Tibial nerve (tissue), 4 donors: ENCODE measurements at regions not wholly inside any gene's neighbourhood (a gene's known extent, or its start where the extent isn't known, plus 50 kb on each side); places are given as distances from the start of the nearest gene placed in this dataset.

Experiments
- DNase-seq, 2 donors: peaks; one replicate each; pipeline ENCODE4 v3.0.0-alpha.2; 2019; ENCODE audit warnings: low spot score in 2 of 2
- H3K27ac ChIP-seq, 4 donors: fragments of 200-600 bp; sonication (generic) in 3 of 4; one replicate each; pipeline ENCODE4 v1.5.1; 2017 to 2019; ENCODE audit warnings: mild to moderate bottlenecking in 1 of 4
- H3K27me3 ChIP-seq, 2 donors: fragments of 200-600 bp; sonication (generic) in 1 of 2; one replicate each; pipeline versions ENCODE4 v1.5.1 to v1.6.0; 2017 to 2019
- H3K36me3 ChIP-seq, 3 donors: fragments of 200-600 bp; sonication (generic); one replicate each; pipeline ENCODE4 v1.5.1; 2018 to 2019
- H3K4me1 ChIP-seq, 4 donors: fragments of 200-600 bp; sonication (generic) in 3 of 4; one replicate each; pipeline ENCODE4 v1.5.1; 2017 to 2019
- H3K4me3 ChIP-seq, 4 donors: fragments of 200-600 bp; sonication (generic) in 3 of 4; one replicate each; pipeline ENCODE4 v1.5.1; 2017 to 2019; ENCODE audit warnings: mild to moderate bottlenecking in 1 of 4, moderate library complexity in 1 of 4
- H3K9me3 ChIP-seq, 4 donors: fragments of 200-600 bp; sonication (generic) in 3 of 4; one replicate each; pipeline ENCODE4 v1.5.1; 2017 to 2019
- EP300 ChIP-seq, 2 donors: sonication (generic); formaldehyde crosslinking; IDR thresholded peaks; one replicate each; pipeline ENCODE4 v1.6.1; 2017; ENCODE audit warnings: antibody characterized with exemption in 2 of 2, mild to moderate bottlenecking in 1 of 2
- POLR2A ChIP-seq, 2 donors: fragments of 450-650 bp; IDR thresholded peaks; one replicate each; pipeline ENCODE4 v1.6.1; 2017; ENCODE audit warnings: antibody characterized with exemption in 2 of 2, mild to moderate bottlenecking in 2 of 2, moderate library complexity in 2 of 2
- WGBS, 2 donors: methylation state at CpG; one replicate each; pipeline ENCODE4 v1.1.5; 2018; 5-methylcytosine and 5-hydroxymethylcytosine counted together
- TF ChIP-seq, protein P1 (sequence below), 5 experiments: fragments of 200-600 bp in 3 of 5; fragments of 450-650 bp in 2 of 5; sonication (generic) in 3 of 5; IDR thresholded peaks; one replicate each; pipeline ENCODE4 v1.5.1; 2016 to 2019; ENCODE audit warnings: antibody characterized with exemption in 5 of 5, mild to moderate bottlenecking in 3 of 5, moderate library complexity in 2 of 5

GRCh38 chr1:189538271-189538670 is 939.4 kb downstream of the BRINP3 start:
- TF ChIP-seq EP300 (IDR thresholded peaks at IDR 0.05) (no peak), POLR2A (IDR thresholded peaks at IDR 0.05) (no peak)
- TF ChIP-seq, protein P1, sequence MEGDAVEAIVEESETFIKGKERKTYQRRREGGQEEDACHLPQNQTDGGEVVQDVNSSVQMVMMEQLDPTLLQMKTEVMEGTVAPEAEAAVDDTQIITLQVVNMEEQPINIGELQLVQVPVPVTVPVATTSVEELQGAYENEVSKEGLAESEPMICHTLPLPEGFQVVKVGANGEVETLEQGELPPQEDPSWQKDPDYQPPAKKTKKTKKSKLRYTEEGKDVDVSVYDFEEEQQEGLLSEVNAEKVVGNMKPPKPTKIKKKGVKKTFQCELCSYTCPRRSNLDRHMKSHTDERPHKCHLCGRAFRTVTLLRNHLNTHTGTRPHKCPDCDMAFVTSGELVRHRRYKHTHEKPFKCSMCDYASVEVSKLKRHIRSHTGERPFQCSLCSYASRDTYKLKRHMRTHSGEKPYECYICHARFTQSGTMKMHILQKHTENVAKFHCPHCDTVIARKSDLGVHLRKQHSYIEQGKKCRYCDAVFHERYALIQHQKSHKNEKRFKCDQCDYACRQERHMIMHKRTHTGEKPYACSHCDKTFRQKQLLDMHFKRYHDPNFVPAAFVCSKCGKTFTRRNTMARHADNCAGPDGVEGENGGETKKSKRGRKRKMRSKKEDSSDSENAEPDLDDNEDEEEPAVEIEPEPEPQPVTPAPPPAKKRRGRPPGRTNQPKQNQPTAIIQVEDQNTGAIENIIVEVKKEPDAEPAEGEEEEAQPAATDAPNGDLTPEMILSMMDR (IDR thresholded peaks at IDR 0.05): no peak
- Histone ChIP-seq H3K9me3 (no peaks in the 10 kb centered on the region), H3K4me3 (no peak overlapping the region), H3K4me1 (no peaks in the 10 kb centered on the region), H3K36me3 (no peaks in the 10 kb centered on the region), H3K27me3 (no peaks in the 10 kb centered on the region), H3K27ac (no peak overlapping the region)
- DNase-seq: no peak
- 64 to 67% methylated on average over 2 of the region's 2 CpGs for WGBS, 2 donors

DNA sequence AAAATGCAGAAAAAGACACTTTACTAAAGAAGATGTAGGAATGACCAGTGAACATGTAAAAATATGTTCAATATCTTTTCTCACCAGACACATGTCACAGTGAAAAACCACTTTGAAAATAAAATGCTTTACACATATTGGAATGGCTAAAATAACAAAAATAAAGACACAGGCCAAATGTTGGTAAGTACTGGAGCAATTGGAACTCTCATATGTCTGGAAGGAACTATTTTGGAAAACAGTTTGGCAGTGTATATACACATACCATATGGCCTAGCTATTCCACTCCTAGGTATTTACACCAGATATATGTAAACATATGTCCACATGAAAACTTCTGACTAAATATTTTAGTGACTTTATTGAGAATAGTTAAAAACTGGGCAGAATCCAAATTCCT is 927.2 kb downstream of the BRINP3 start:
- H3K4me3 ChIP-seq: no peak overlapping the region
- H3K36me3 ChIP-seq: no peaks in the 10 kb centered on the region
- H3K9me3 ChIP-seq: no peaks in the 10 kb centered on the region
- DNase-seq: no peak
- no peaks in the 10 kb centered on the region for H3K4me1 ChIP-seq
- no peak overlapping the region for H3K27ac ChIP-seq
- TF ChIP-seq POLR2A (IDR thresholded peaks at IDR 0.05): no peak
- TF ChIP-seq, protein P1 (IDR thresholded peaks at IDR 0.05): no peak
- TF ChIP-seq EP300 (IDR thresholded peaks at IDR 0.05): no peak
- no peaks in the 10 kb centered on the region for H3K27me3 ChIP-seq

- DNase-seq: no peak
- H3K27me3 ChIP-seq: no peaks in the 10 kb centered on the region
- H3K4me3 ChIP-seq: no peak overlapping the region
- no peak overlapping the region for H3K27ac ChIP-seq
- TF ChIP-seq, protein P1 (IDR thresholded peaks at IDR 0.05): no peak
- no peak for TF ChIP-seq EP300 (IDR thresholded peaks at IDR 0.05)
- TF ChIP-seq POLR2A (IDR thresholded peaks at IDR 0.05): no peak
- WGBS, 2 donors: 93 to 94% methylated on average over 4 of the region's 4 CpGs
- H3K9me3 ChIP-seq: no peaks in the 10 kb centered on the region
- H3K4me1 ChIP-seq: no peaks in the 10 kb centered on the region
- no peaks in the 10 kb centered on the region for H3K36me3 ChIP-seq
These were observed 913.9 kb downstream of the BRINP3 start for GRCh38 chr1:189563784-189564183.

DNA sequence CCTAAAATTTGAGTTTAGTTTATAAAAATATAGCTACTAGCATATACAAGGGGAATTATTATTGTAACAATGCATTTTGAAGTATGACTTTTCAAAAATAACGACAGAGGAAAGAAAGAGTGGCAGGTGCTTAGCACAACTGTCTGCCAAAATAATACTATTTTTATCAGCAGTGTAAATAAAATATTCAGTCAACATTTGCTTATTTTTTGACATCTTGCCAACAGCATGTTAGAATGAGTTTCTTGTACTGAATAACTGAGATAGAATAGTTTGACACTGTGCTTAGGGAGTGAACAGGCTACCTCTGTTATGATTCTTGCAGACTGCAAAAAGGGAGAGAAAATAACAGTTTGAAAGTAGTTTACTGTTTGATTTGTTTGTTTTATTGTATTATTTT is 909.8 kb downstream of the BRINP3 start:
- WGBS, 2 donors: 24 to 27% methylated on average over 1 of the region's 1 CpG
- Histone ChIP-seq H3K36me3 (no peaks in the 10 kb centered on the region), H3K27ac (no peak overlapping the region), H3K9me3 (no peaks in the 10 kb centered on the region), H3K4me3 (no peak overlapping the region), H3K4me1 (no peaks in the 10 kb centered on the region), H3K27me3 (no peaks in the 10 kb centered on the region)
- TF ChIP-seq POLR2A (IDR thresholded peaks at IDR 0.05): no peak
- TF ChIP-seq EP300 (IDR thresholded peaks at IDR 0.05): no peak
- TF ChIP-seq, protein P1 (IDR thresholded peaks at IDR 0.05): no peak
- no peak for DNase-seq

- Histone ChIP-seq H3K4me3 (no peak overlapping the region), H3K9me3 (no peaks in the 10 kb centered on the region), H3K27me3 (no peaks in the 10 kb centered on the region), H3K36me3 (no peaks in the 10 kb centered on the region), H3K27ac (no peak overlapping the region), H3K4me1 (no peaks in the 10 kb centered on the region)
- TF ChIP-seq, protein P1 (IDR thresholded peaks at IDR 0.05): no peak
- TF ChIP-seq EP300 (IDR thresholded peaks at IDR 0.05) (no peak), POLR2A (IDR thresholded peaks at IDR 0.05) (no peak)
- 82 to 90% methylated on average over 1 of the region's 1 CpG for WGBS, 2 donors
- DNase-seq: no peak
These were observed 881.5 kb downstream of the BRINP3 start for GRCh38 chr1:189596197-189596596.
